ENCODE measurements at regions not wholly inside any gene's neighbourhood (a gene's known extent, or its start where the extent isn't known, plus 50 kb on each side); places are given as distances from the start of the nearest gene placed in this dataset.

DNA sequence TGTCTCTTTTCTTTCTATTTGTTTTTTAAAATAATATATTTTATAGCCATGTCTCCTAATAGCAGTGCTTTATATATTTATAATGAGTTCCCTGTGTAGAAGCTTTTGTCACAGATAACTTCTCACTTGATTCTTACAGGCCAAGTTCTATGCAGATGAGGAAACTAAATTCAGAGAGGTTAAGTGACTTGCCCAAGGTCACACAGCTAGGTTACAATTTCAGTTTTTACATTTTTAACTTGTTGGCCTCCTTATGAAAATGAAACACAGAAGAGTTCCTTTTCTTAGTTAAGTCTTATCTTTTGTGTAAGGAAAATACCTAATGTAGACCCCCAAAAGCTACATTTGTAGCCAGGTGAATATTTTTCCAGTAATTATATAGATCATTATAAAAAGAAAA, 83.3 kb upstream of the SOX2 start:
- no peak overlapping the region for H3K27ac ChIP-seq (ENCODE audit: low read depth, low read length)
- DNase-seq (ENCODE audit: low read depth, low spot score): no peak
- ChIA-PET CTCF (interaction anchor here (0.7 to 1.2 kb wide), 3 partner anchors 71 to 301 kb away, joined by 3 read pairs; no protein-coding TSS in a partner anchor), POLR2A (no interaction called here)
- TF ChIP-seq, protein P1, sequence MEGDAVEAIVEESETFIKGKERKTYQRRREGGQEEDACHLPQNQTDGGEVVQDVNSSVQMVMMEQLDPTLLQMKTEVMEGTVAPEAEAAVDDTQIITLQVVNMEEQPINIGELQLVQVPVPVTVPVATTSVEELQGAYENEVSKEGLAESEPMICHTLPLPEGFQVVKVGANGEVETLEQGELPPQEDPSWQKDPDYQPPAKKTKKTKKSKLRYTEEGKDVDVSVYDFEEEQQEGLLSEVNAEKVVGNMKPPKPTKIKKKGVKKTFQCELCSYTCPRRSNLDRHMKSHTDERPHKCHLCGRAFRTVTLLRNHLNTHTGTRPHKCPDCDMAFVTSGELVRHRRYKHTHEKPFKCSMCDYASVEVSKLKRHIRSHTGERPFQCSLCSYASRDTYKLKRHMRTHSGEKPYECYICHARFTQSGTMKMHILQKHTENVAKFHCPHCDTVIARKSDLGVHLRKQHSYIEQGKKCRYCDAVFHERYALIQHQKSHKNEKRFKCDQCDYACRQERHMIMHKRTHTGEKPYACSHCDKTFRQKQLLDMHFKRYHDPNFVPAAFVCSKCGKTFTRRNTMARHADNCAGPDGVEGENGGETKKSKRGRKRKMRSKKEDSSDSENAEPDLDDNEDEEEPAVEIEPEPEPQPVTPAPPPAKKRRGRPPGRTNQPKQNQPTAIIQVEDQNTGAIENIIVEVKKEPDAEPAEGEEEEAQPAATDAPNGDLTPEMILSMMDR (IDR thresholded peaks at IDR 0.05; ENCODE audit: low read depth, low read length): no peak
- no peaks in the 10 kb centered on the region for H3K9me3 ChIP-seq (ENCODE audit: control insufficient read depth, insufficient read depth, low read length)
- H3K4me3 ChIP-seq (ENCODE audit: low read depth, low read length): no peak overlapping the region
- H3K27me3 ChIP-seq (ENCODE audit: control insufficient read depth, insufficient read depth, low read length): no peaks in the 10 kb centered on the region

DNA sequence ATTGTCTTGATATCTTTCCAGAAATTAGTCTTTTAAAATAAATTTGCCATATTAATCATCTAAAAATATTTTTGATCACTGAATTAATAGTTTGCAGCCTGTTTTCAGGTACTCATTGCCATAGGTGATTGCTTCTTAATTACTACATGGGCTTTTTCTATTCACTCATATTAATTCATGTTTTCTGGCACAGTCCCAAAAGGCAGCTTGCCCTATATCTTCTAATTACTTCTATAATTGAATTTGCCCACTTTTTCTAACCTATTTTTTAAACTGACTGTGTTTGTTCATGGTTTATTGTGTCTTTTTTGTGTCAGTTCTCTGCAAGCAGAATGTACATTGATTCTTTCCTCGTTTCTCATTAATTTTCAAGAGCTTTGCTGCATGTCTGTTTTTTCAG, 85.7 kb upstream of the SOX2 start:
- H3K27ac ChIP-seq (ENCODE audit: low read depth, low read length): no peak overlapping the region
- H3K4me3 ChIP-seq (ENCODE audit: low read depth, low read length): no peak overlapping the region
- ChIA-PET CTCF (no interaction called here), POLR2A (no interaction called here)
- H3K9me3 ChIP-seq (ENCODE audit: control insufficient read depth, insufficient read depth, low read length): no peaks in the 10 kb centered on the region
- no peak for DNase-seq (ENCODE audit: low read depth, low spot score)
- no peaks in the 10 kb centered on the region for H3K27me3 ChIP-seq (ENCODE audit: control insufficient read depth, insufficient read depth, low read length)
- TF ChIP-seq, protein P1 (IDR thresholded peaks at IDR 0.05; ENCODE audit: low read depth, low read length): no peak

DNA sequence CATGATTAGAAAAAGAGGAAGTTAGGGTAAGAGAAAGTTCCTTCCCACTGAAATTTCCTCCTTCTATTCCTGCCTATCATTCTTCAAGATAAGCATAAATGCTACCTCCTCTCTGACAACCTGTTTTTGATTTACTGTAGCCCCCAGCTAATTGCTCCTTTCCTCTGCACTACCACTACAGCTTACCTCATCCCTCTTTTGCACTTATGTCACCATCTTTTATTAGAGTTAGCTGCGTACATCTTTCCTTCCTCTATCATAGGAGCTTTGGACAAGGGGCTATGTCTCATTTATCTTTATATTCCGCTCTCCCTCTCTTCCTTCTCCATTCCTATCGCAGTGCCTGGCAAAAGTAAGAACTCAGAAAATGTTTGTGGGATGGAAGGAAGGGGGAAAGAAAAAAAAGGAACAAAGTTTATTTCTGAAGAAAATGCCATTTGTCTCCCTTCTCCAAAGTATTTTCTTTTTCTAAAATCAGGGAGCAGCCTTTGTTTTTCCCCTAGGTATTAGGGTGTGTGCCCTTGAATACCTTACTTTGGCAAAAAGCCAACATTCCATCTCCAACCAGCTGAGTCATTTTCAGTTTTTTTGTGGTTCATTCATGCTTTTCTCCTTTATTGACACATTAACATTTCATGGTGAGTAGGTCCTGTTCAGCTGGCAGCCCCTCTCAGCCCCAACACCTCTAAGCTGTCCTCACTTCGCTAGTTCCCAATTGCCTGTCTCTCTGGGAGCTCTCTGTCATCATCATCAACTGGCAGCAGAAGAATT, 87.6 kb upstream of the SOX2 start:
- CTCF ChIA-PET: no interaction called here
- no peak overlapping the region for H3K4me3 ChIP-seq (ENCODE audit: low read depth, low read length)
- TF ChIP-seq, protein P1 (IDR thresholded peaks at IDR 0.05; ENCODE audit: low read depth, low read length): no peak
- POLR2A ChIA-PET: no interaction called here
- H3K27me3 ChIP-seq (ENCODE audit: control insufficient read depth, insufficient read depth, low read length): no peaks in the 10 kb centered on the region
- H3K27ac ChIP-seq (ENCODE audit: low read depth, low read length): no peak overlapping the region
- DNase-seq (ENCODE audit: low read depth, low spot score): no peak
- H3K9me3 ChIP-seq (ENCODE audit: control insufficient read depth, insufficient read depth, low read length): no peaks in the 10 kb centered on the region

DNA sequence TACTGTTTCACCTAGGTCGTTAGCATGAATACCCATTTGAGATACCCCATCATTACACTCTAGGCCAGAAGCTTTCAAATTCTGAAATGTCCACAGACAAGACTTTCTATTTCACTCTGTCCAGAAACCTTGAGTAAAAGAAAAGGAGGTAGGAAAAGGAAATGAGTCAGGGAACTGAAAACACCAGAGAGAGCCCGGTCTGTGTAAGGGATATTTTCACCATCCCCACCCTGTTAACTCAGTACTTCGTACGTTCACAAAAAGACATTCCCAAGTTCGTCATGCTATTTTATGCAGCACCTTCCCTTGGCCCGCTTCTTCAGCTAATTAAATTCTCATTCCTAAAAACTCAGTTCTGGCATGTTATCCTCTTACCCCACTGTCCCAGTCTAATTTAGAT, 89.4 kb upstream of the SOX2 start:
- H3K27ac ChIP-seq (ENCODE audit: low read depth, low read length): no peak overlapping the region
- CTCF ChIA-PET: interaction anchor here (0.5 kb wide), 1 partner anchor 1109 kb away, joined by 3 read pairs; no protein-coding TSS in a partner anchor
- DNase-seq (ENCODE audit: low read depth, low spot score): no peak
- H3K27me3 ChIP-seq (ENCODE audit: control insufficient read depth, insufficient read depth, low read length): no peaks in the 10 kb centered on the region
- POLR2A ChIA-PET: no interaction called here
- no peak overlapping the region for H3K4me3 ChIP-seq (ENCODE audit: low read depth, low read length)
- TF ChIP-seq, protein P1 (IDR thresholded peaks at IDR 0.05; ENCODE audit: low read depth, low read length): no peak
- no peaks in the 10 kb centered on the region for H3K9me3 ChIP-seq (ENCODE audit: control insufficient read depth, insufficient read depth, low read length)

DNA sequence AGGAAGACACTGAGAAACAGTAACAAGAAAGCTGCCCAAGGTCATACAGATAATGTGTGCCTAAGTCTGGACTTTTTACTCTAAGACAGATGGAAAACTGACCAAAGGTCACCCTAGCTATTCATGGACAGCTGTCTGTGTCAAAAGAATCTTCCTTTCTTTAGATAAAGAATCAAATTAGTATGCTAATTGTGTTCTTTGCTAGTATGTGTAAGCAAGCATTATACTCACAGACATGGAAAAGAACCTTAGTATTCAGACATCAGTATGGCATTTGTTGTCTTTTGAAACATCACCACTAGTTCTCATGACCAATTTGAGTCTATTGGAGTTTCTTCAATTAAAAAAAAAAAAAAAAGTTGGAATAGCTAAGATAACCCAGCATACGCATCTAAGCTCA, 91.8 kb upstream of the SOX2 start:
- Histone ChIP-seq H3K27ac (ENCODE audit: low read depth, low read length) (no peak overlapping the region), H3K9me3 (ENCODE audit: control insufficient read depth, insufficient read depth, low read length) (no peaks in the 10 kb centered on the region), H3K4me3 (ENCODE audit: low read depth, low read length) (no peak overlapping the region), H3K27me3 (ENCODE audit: control insufficient read depth, insufficient read depth, low read length) (no peaks in the 10 kb centered on the region)
- DNase-seq (ENCODE audit: low read depth, low spot score): no peak
- TF ChIP-seq, protein P1 (IDR thresholded peaks at IDR 0.05; ENCODE audit: low read depth, low read length): no peak
- ChIA-PET CTCF (no interaction called here), POLR2A (interaction anchor here (0.6 kb wide), 1 partner anchor 10 kb away, joined by 3 read pairs; no protein-coding TSS in a partner anchor)

All from AG04450 (cell line).